ENCODE measurements at regions not wholly inside any gene's neighbourhood (a gene's known extent, or its start where the extent isn't known, plus 50 kb on each side); places are given as distances from the start of the nearest gene placed in this dataset.
A peak's percentile ranks its signal among the peaks of the same experiment; 100 is the strongest.
"Not testable (repeated sequence)": the region's sequence is repeated elsewhere in the genome, so short reads cannot be mapped to it uniquely, and the experiment has no call there.

- H3K36me3 Mint-ChIP-seq (ENCODE audit: low read depth), result peaks cover 6% of the 10 kb centered on the region
- TF ChIP-seq, protein P1, sequence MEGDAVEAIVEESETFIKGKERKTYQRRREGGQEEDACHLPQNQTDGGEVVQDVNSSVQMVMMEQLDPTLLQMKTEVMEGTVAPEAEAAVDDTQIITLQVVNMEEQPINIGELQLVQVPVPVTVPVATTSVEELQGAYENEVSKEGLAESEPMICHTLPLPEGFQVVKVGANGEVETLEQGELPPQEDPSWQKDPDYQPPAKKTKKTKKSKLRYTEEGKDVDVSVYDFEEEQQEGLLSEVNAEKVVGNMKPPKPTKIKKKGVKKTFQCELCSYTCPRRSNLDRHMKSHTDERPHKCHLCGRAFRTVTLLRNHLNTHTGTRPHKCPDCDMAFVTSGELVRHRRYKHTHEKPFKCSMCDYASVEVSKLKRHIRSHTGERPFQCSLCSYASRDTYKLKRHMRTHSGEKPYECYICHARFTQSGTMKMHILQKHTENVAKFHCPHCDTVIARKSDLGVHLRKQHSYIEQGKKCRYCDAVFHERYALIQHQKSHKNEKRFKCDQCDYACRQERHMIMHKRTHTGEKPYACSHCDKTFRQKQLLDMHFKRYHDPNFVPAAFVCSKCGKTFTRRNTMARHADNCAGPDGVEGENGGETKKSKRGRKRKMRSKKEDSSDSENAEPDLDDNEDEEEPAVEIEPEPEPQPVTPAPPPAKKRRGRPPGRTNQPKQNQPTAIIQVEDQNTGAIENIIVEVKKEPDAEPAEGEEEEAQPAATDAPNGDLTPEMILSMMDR (IDR thresholded peaks at IDR 0.05; ENCODE audit: unreplicated experiment in 3 of 3), result no peak
- no peak overlapping the region for H3K4me3 Mint-ChIP-seq
- no peak overlapping the region for H3K27ac Mint-ChIP-seq
- H3K9me3 Mint-ChIP-seq, result peaks cover 27% of the 10 kb centered on the region
- no peaks in the 10 kb centered on the region for H3K27me3 Mint-ChIP-seq (ENCODE audit: low read depth)
- H3K4me1 Mint-ChIP-seq, result no peaks in the 10 kb centered on the region
Measured at GRCh38 chr11:112706863-112707262, 254.4 kb upstream of the NCAM1 start.

DNA sequence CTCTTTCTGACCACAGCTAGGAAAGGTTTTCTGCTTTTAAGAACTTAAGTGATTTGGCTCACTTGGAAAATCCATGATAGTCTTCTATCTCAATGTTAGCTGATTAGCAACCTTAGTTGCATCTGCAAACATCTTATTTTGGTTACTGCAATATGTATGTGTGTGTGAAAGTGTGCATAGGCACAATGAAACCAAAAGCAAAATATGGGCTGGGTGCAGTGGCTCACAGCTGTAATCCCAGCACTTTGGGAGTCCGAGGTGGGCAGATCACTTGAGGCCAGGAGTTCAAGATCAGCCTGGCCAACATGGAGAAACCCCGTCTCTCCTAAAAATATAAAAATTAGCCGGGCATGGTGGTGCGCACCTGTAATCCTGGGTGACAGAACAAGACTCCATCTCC is 246.9 kb upstream of the NCAM1 start:
- not testable (repeated sequence) for H3K27ac Mint-ChIP-seq; H3K4me3 Mint-ChIP-seq; H3K36me3 Mint-ChIP-seq (ENCODE audit: low read depth); H3K9me3 Mint-ChIP-seq; H3K27me3 Mint-ChIP-seq (ENCODE audit: low read depth)
- peaks cover 29% of the 10 kb centered on the region for H3K4me1 Mint-ChIP-seq

- Mint-ChIP-seq H3K4me3 (no peak overlapping the region), H3K27ac (no peak overlapping the region), H3K9me3 (peaks cover 8% of the 10 kb centered on the region), H3K4me1 (peaks cover 30% of the 10 kb centered on the region), H3K27me3 (ENCODE audit: low read depth) (no peaks in the 10 kb centered on the region), H3K36me3 (ENCODE audit: low read depth) (no peaks in the 10 kb centered on the region)
- TF ChIP-seq, protein P1 (IDR thresholded peaks at IDR 0.05; ENCODE audit: unreplicated experiment in 3 of 3), result no peak
Measured at GRCh38 chr11:112715056-112715455, 246.2 kb upstream of the NCAM1 start.

GRCh38 chr11:112718483-112718882 is 242.7 kb upstream of the NCAM1 start:
- H3K9me3 Mint-ChIP-seq, result peaks cover 8% of the 10 kb centered on the region
- no peak overlapping the region for H3K4me3 Mint-ChIP-seq
- peak overlapping the region in 2 of 3 experiments; percentile 14 to 48 for H3K27ac Mint-ChIP-seq
- peaks cover 5% of the 10 kb centered on the region for H3K27me3 Mint-ChIP-seq (ENCODE audit: low read depth)
- TF ChIP-seq, protein P1 (IDR thresholded peaks at IDR 0.05; ENCODE audit: unreplicated experiment in 3 of 3), result no peak
- H3K4me1 Mint-ChIP-seq, result peaks cover 41% of the 10 kb centered on the region
- H3K36me3 Mint-ChIP-seq (ENCODE audit: low read depth), result no peaks in the 10 kb centered on the region

GRCh38 chr11:112719736-112720525 is 241.3 kb upstream of the NCAM1 start:
- Mint-ChIP-seq H3K9me3 (peaks cover 8% of the 10 kb centered on the region), H3K36me3 (ENCODE audit: low read depth) (no peaks in the 10 kb centered on the region), H3K27ac (no peak overlapping the region), H3K4me1 (peaks cover 41% of the 10 kb centered on the region), H3K27me3 (ENCODE audit: low read depth) (peaks cover 12% of the 10 kb centered on the region), H3K4me3 (no peak overlapping the region)
- TF ChIP-seq, protein P1 (IDR thresholded peaks at IDR 0.05; ENCODE audit: unreplicated experiment in 3 of 3), result no peak

DNA sequence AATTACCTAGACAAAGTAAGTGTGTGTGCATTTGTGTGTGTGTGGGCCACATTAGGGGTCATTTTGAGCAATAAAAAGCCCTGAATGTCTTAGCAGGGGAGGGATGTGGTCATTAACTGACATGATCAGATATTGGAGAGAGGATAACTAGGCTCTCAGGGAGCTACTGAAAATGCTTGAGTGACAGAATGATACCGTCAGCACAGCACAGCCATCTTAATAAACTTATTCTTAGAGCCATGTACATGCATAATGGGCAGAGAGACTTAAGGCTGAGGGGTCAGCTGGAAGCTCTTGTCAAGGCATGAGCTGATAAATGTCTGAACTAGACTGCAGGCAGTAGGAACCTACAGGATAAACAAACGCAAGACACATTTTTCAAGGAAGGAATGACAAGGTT is 239.1 kb upstream of the NCAM1 start:
- TF ChIP-seq, protein P1 (IDR thresholded peaks at IDR 0.05; ENCODE audit: unreplicated experiment in 3 of 3), result no peak

More for the DNA sequence above, 239.1 kb upstream of the NCAM1 start:
- peak overlapping the region in 1 of 3 experiments; percentile 17 for H3K27ac Mint-ChIP-seq
- H3K36me3 Mint-ChIP-seq (ENCODE audit: low read depth), result no peaks in the 10 kb centered on the region
- H3K27me3 Mint-ChIP-seq (ENCODE audit: low read depth), result peaks cover 17% of the 10 kb centered on the region
- peaks cover 34% of the 10 kb centered on the region for H3K4me1 Mint-ChIP-seq
- H3K9me3 Mint-ChIP-seq, result no peaks in the 10 kb centered on the region
- H3K4me3 Mint-ChIP-seq, result no peak overlapping the region
